EL (cell line): ENCODE measurements at regions not wholly inside any gene's neighbourhood (a gene's known extent, or its start where the extent isn't known, plus 50 kb on each side); places are given as distances from the start of the nearest gene placed in this dataset.
"Not testable (repeated sequence)": the region's sequence is repeated elsewhere in the genome, so short reads cannot be mapped to it uniquely, and the experiment has no call there.

ENCODE experiments used
- DNase-seq: peaks from one replicate; pipeline ENCODE4 v3.0.0-alpha.2; 2016

DNA sequence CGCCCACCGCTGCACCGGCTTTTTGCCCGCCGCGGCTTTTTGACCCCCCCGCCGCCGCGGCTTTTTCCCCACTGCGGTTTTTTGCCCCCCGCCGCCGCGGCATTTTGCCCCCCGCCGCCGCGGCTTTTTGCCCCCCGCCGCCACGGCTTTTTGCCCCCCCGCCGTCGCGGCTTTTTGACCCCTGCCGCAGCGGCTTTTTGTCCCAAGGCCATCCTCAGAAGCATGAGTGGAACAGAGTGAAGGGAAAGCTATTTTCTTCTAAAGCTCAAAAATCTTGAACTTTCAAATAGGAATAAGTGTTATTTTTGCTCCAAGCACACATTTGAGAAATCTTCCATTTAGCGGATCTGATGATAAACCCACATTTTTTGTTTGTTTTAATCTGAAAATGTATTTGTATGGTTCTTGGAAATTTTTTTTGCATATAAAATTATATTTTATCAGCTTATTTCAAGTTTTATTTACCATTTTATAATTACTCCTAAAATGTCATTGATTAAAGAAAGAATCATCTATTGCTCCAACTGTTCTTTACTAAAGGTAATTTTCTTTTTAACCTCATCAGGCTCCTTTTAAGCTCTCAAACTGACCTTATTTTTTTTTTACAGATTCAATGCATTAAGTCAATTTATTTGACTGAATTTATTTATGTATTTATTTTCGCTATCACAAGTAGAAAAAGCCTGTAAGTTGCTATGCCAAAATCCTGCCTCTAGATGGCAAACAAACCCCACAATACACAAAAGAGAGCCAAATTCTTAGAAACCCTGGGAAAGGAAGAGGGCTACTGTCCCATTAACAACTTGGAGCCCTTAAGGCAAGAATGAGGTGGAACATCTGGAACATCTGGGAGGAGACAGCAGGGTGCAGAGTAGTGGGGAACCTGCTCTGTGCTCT lies 460.3 kb downstream of the ZNF33B start:
- peak; percentile 0 for DNase-seq

DNA sequence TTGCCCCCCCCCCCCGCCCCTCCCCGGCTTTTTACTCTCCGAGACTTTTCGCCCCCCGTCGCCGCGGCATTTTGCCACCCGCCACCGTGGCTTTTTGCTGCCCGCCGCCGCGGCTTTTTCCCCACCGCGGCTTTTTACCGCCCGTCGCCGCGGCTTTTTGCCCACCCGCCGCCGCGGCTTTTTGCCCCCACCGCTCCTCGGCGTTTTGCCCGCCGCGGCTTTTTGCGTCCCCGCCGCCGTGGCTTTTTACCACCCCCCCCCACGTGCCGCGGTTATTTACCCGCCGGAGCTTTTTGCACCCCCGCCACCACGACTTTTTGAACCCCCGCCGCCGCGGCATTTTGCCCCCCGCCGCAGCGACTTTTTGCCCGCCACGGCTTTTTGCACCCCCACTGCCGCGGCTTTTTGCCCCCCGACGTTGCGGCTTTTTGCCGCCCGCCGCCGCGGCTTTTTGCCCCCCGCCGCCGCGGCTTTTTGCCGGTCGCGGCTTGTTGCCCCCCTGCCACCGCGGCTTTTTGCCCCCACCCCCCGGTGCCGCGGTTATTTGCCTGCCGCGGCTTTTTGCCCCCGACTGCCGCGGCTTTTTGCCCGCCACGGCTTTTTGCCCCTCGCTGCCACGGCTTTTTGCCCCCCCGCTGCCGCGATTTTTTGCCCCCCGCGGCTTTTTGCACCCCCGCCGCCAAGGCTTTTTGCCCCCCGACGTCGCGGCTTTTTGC lies 461.1 kb downstream of the ZNF33B start:
- DNase-seq, result no peak

DNA sequence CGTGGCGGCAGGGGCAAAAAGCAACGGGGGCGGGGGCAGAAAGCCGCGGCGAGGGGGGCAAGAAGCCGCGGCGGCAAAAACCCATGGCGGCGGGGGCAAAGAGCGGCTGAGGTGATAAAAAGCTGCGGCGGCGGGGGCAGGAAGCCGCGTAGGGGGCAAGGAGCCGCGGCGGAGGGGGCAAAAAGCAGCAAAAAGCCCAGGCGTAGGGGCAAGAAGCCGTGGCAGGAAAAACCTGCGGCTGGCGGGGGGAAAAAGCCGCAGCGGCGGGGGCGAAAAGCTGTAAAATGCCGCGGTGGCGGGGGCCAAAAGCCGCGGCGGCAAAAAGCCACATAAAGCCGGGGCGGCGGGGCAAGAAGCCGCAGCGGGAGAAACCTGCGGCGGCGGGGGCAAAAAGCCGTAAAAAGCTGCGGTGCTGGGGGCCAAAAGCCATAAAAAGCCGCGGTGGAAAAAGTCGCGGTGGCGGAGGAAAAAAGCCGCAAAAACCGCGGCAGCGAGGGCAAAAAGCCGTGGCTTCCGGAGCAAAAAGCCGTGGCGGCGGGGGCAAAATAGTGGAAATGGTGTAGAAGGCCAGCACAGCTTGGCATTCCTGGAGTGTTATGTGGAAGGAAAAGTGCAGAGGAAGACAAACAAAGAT lies 487.8 kb downstream of the ZNF33B start:
- no peak for DNase-seq

DNA sequence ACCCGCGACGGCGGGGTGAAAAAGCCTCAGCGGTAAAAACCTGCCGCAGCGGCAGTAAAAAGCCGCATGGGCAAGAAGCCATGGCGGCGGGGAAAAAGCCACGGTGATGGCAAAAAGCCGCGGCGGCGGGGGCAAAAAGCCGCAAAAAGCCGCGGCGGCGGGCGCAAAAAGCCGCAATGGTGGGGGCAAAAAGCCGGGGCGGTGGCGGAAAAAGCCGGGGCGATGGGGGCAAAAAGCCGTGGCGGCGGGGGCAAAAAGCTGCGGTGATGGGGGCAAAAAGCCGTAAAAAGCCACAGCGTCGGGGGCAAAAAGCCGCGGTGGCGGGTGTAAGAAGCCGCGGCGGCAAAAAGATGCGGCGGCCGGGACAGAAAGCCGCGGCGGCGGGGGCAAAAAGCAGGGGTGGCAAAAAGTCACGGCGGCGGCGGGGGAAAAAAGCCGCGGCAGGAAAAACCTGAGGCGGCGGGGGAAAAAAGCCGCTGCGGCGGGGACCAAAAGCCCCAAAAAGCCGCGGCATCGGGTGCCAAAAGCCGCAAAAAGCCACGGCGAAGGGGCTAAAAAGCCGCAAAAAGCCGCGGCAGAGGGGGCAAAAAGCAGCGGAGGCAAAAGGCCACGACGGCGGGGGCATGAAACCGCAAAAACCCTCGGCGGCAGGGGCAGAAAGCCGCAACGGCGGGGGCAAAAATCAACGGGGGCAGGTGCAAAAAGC lies 488.5 kb downstream of the ZNF33B start:
- DNase-seq, result no peak

DNA sequence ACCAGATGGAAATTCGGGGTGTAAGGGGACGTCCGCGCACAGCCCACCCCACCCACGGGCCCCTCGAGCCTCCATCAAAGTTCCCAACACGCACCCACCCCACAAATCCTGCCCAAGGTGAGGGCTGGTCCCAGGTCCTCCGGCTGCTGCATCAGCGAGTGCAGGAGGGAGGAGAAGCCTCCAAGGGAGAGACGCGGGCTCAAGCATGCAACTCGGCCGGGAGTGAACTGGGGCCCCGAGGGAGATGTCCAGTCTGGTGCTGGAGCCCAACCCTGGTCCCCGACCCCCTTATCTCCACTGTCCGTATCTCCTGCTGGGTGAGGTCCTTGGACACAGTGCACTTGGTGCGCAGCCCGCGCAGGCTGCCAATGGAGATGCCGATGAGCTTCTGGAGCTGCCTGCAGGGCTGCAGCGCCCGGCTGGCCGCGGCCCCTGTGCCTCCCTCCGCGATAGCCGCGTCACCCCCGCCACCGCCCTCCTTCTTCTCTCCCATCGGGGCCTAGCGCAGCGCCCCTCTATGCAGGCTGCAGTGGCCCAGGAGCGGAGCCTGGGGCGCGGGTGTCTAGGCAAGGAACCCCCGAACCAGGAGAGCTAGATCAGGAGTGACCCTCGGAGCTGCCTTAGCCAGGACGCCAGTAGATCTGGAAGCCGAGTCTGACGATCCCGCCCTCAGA lies 489.2 kb downstream of the ZNF33B start:
- DNase-seq, result no peak

DNA sequence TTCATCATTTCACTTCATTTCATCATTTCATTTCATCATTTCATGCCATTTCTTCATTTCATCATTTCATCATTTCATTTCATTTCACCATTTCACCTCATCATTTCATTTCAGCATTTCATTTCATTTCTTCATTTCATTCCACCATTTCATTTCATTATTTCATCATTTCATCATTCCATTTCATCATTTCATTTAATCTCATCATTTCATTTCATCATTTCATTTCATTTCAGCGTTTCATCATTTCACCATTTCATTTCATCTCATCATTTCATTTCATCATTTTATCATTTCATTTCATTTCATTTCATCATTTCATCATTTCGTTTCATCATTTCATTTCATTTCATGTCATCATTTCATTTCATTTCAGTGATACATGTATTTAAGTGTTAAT lies 492.2 kb downstream of the ZNF33B start:
- not testable (repeated sequence) for DNase-seq

DNA sequence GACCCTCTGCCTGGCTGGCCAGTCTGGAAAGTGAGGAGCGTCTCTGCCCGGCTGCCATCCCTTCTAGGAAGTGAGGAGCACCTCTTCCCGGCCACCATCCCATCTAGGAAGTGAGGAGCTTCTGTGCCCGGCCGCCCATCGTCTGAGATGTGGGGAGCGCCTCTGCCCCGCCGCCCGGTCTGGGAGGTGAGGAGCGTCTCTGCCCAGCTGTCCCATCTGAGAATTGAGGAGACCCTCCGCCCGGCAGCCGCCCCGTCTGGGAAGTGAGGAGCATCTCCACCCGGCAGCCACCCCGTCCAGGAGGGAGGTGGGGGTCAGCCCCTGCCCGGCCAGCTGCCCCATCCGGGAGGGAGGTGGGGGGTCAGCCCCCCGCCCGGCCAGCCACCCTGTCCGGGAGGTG lies 500.3 kb downstream of the ZNF33B start:
- DNase-seq, result not testable (repeated sequence)

DNA sequence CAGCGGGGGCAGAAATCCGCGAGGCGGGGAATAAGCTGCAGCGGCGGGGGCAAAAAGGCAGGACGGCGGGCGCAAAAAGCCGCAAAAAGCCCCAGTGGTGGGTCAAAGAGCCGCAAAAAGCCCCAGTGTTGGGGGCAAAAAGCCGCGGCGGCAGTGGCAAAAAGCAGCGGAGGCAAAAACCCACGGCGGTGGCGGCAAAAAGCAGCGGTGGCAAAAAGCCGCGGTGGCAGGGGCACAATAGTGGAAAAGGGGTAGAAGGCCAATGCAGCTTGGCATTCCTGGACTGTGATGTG lies 525.3 kb downstream of the ZNF33B start:
- DNase-seq, result no peak

DNA sequence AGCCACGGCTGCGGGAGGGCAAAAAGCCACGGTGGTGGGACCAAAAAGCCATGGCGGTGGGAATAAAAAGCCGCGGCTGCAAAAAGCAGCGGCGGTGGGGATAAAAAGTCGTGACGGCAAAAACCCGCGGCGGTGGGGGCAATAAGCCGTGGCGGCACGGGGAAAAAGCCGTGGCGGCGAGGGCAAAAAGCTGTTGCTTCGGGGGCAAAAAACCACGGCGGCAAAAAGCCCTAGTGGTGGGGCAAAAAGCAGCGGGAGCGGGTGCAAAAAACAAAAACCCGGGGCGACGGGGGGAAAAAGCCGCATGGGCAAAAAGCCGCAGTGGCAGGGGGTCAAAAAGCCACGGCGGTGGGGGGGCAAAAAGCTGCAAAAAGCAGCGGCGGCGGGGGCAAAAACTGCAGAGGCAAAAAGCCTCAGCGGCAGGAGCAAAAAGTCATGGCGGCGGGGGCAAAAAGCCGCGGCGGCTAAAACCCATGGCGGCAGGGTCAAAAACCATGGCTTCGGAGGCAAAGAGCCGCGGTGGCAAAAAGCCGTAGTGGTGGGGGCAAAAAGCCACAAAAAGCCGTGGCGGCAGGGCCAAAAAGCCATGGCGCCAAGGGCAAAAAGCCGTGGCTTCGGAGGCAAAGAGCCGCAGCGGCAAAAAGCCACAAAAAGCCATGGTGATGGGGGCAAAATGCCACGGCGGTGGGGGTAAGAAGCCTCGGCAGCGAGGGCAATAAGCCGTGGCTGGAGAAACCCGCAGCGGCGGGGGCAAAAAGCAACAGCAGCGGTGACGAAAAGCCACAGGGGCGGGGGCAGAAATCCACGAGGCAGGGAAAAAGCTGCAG lies 525.8 kb downstream of the ZNF33B start:
- DNase-seq, result no peak

DNA sequence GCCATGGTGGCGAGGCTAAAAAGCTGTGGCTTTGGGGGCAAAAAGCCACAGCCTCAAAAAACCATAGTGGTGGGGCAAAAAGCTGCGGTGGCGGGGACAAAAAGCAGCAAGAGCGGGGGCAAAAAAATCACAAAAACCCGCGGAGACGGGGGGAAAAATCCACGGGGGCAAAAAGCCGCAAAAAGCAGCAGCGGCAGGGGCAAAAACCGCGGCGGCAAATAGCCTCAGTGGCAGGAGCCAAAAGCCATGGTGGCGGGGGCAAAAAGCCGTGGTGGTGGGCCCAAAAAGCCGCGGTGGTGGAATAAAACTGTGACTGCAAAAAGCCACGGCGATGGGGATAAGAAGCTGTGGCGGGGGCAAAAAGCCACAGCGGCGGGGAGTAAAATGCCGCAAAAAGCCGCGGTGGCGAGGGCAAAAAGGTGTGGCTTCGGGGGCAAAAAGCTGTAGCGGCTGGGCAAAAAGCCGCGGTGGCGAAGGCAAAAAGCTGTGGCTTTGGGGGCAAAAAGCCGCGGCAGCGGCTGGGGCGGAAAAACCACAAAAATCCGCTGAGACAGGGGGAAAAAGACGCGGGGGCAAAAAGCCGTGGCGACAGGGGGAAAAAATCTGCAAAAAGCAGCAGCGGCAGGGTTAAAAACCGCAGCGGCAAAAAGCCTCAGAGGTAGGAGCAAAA lies 526.6 kb downstream of the ZNF33B start:
- no peak for DNase-seq

DNA sequence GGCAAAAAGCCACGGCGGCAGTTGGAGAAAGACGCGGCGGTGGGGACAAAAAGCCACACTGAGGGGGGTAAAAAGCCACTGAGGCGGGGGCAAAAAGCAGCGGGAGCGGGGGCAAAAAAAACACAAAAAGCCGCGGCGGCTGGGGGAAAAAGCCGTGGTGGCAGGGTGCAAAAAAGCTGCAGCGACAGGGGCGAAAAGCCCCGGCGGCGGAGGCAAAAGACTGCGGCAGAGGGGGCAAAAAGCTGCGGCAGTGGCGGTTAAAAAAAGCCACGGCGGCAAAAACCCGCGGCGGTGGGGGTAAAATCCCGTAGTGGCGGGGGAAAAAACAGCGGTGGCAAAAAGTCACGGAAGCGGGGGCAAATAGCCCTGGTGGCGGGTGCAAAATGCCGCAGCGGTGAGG lies 527.3 kb downstream of the ZNF33B start:
- DNase-seq, result no peak
